Activated CD4-positive, alpha-beta memory T cell treated with anti-CD3 and anti-CD28 coated beads, Interleukin-2, amount 10 ng/mL, durations not matched to agents 7 days and 5 days (primary cell): ENCODE measurements at regions not wholly inside any gene's neighbourhood (a gene's known extent, or its start where the extent isn't known, plus 50 kb on each side); places are given as distances from the start of the nearest gene placed in this dataset.
"Not testable (repeated sequence)": the region's sequence is repeated elsewhere in the genome, so short reads cannot be mapped to it uniquely, and the experiment has no call there.

Experiments used
- CTCF ChIA-PET: fragments of 350-600 bp; sonication (Branson Sonifier 250); formaldehyde crosslinking; loops from one replicate; lab custom pipeline; 2021; ENCODE audit warnings: antibody characterized with exemption, inconsistent platforms; lab: Charles Lee
- POLR2A ChIA-PET: fragments of 350-600 bp; sonication (Branson Sonifier 250); formaldehyde crosslinking; loops from one replicate; lab custom pipeline; 2021; ENCODE audit warnings: antibody characterized with exemption; lab: Charles Lee
- DNase-seq: peaks from one replicate; pipeline ENCODE4 v3.0.0-alpha.2; 2020
- H3K27ac Mint-ChIP-seq: one replicate; pipeline ENCODE4 v1.8.0; 2021; ENCODE audit warnings: mild to moderate bottlenecking, mixed read lengths
- H3K27me3 Mint-ChIP-seq: one replicate; pipeline ENCODE4 v1.8.0; 2021; ENCODE audit warnings: mixed read lengths
- H3K36me3 Mint-ChIP-seq: one replicate; pipeline ENCODE4 v1.8.0; 2021; ENCODE audit warnings: low read depth, mixed read lengths
- H3K4me1 Mint-ChIP-seq: one replicate; pipeline ENCODE4 v1.8.0; 2021; ENCODE audit warnings: mixed read lengths
- H3K4me3 Mint-ChIP-seq: one replicate; pipeline ENCODE4 v1.8.0; 2021; ENCODE audit warnings: mild to moderate bottlenecking, mixed read lengths
- H3K9me3 Mint-ChIP-seq: one replicate; pipeline ENCODE4 v1.8.0; 2021; ENCODE audit warnings: mixed read lengths

GRCh38 chr3:195669310-195669709 is 51.5 kb upstream of the MUC20 start:
- H3K4me3 Mint-ChIP-seq, POLR2A ChIA-PET: not testable (repeated sequence)

GRCh38 chr3:195668131-195668766 is 52.5 kb upstream of the MUC20 start:
- H3K4me3 Mint-ChIP-seq, POLR2A ChIA-PET, H3K27ac Mint-ChIP-seq, H3K27me3 Mint-ChIP-seq, H3K9me3 Mint-ChIP-seq, CTCF ChIA-PET, H3K4me1 Mint-ChIP-seq, DNase-seq: not testable (repeated sequence)
- peaks cover 18% of the 10 kb centered on the region for H3K36me3 Mint-ChIP-seq

More at GRCh38 chr3:195669310-195669709, 51.5 kb upstream of the MUC20 start:
- H3K27me3 Mint-ChIP-seq, H3K9me3 Mint-ChIP-seq, H3K27ac Mint-ChIP-seq, CTCF ChIA-PET, H3K4me1 Mint-ChIP-seq: not testable (repeated sequence)
- DNase-seq: peak; percentile 36
- H3K36me3 Mint-ChIP-seq: peaks cover 17% of the 10 kb centered on the region

- H3K9me3 Mint-ChIP-seq, H3K27me3 Mint-ChIP-seq, CTCF ChIA-PET, H3K4me1 Mint-ChIP-seq, DNase-seq, H3K4me3 Mint-ChIP-seq, POLR2A ChIA-PET, H3K27ac Mint-ChIP-seq: not testable (repeated sequence)
- peaks cover 11% of the 10 kb centered on the region for H3K36me3 Mint-ChIP-seq
Measured at GRCh38 chr3:195665311-195665710, 55.5 kb upstream of the MUC20 start.

GRCh38 chr3:195664131-195664530 is 56.6 kb upstream of the MUC20 start:
- H3K27ac Mint-ChIP-seq, H3K27me3 Mint-ChIP-seq, POLR2A ChIA-PET, H3K4me3 Mint-ChIP-seq, H3K9me3 Mint-ChIP-seq, CTCF ChIA-PET, H3K4me1 Mint-ChIP-seq, DNase-seq: not testable (repeated sequence)
- H3K36me3 Mint-ChIP-seq: peaks cover 11% of the 10 kb centered on the region

- CTCF ChIA-PET, POLR2A ChIA-PET: not testable (repeated sequence)
- H3K4me3 Mint-ChIP-seq: peak overlapping the region; percentile 54
Measured at GRCh38 chr3:195659136-195659533, 61.6 kb upstream of the MUC20 start.

GRCh38 chr3:195658381-195659135 is 62.2 kb upstream of the MUC20 start:
- DNase-seq, POLR2A ChIA-PET, H3K9me3 Mint-ChIP-seq, H3K27me3 Mint-ChIP-seq, H3K4me1 Mint-ChIP-seq, CTCF ChIA-PET, H3K27ac Mint-ChIP-seq, H3K36me3 Mint-ChIP-seq: not testable (repeated sequence)
- H3K4me3 Mint-ChIP-seq: peak overlapping the region; percentile 54

More at GRCh38 chr3:195659136-195659533, 61.6 kb upstream of the MUC20 start:
- H3K4me1 Mint-ChIP-seq, H3K36me3 Mint-ChIP-seq, H3K9me3 Mint-ChIP-seq, H3K27me3 Mint-ChIP-seq, H3K27ac Mint-ChIP-seq, DNase-seq: not testable (repeated sequence)

GRCh38 chr3:195657475-195658372 is 63.1 kb upstream of the MUC20 start:
- H3K27me3 Mint-ChIP-seq, CTCF ChIA-PET, H3K4me1 Mint-ChIP-seq, H3K36me3 Mint-ChIP-seq, POLR2A ChIA-PET, H3K9me3 Mint-ChIP-seq: not testable (repeated sequence)
- Mint-ChIP-seq H3K4me3 (peak overlapping the region; percentile 79), H3K27ac (peak overlapping the region; percentile 63)
- DNase-seq: peak; percentile 90

GRCh38 chr3:195656091-195656490 is 64.7 kb upstream of the MUC20 start:
- DNase-seq, H3K36me3 Mint-ChIP-seq, H3K27me3 Mint-ChIP-seq, H3K9me3 Mint-ChIP-seq, POLR2A ChIA-PET, H3K27ac Mint-ChIP-seq, H3K4me1 Mint-ChIP-seq, CTCF ChIA-PET, H3K4me3 Mint-ChIP-seq: not testable (repeated sequence)

GRCh38 chr3:195654746-195655145 is 66.0 kb upstream of the MUC20 start:
- H3K36me3 Mint-ChIP-seq, CTCF ChIA-PET, H3K27ac Mint-ChIP-seq, H3K9me3 Mint-ChIP-seq, DNase-seq, H3K27me3 Mint-ChIP-seq, POLR2A ChIA-PET, H3K4me3 Mint-ChIP-seq, H3K4me1 Mint-ChIP-seq: not testable (repeated sequence)

- H3K4me3 Mint-ChIP-seq, H3K27ac Mint-ChIP-seq, H3K4me1 Mint-ChIP-seq, DNase-seq, H3K27me3 Mint-ChIP-seq, POLR2A ChIA-PET, H3K9me3 Mint-ChIP-seq, H3K36me3 Mint-ChIP-seq, CTCF ChIA-PET: not testable (repeated sequence)
Measured at GRCh38 chr3:195654138-195654537, 66.6 kb upstream of the MUC20 start.

- H3K9me3 Mint-ChIP-seq, H3K27me3 Mint-ChIP-seq, CTCF ChIA-PET, DNase-seq, H3K4me3 Mint-ChIP-seq, POLR2A ChIA-PET, H3K36me3 Mint-ChIP-seq, H3K27ac Mint-ChIP-seq, H3K4me1 Mint-ChIP-seq: not testable (repeated sequence)
Measured at GRCh38 chr3:195653641-195654040, 67.1 kb upstream of the MUC20 start.

- DNase-seq, POLR2A ChIA-PET, H3K27me3 Mint-ChIP-seq: not testable (repeated sequence)
Measured at GRCh38 chr3:195647912-195648702, 64.4 kb upstream of the APOD start.

GRCh38 chr3:195645872-195646271 is 62.1 kb upstream of the APOD start:
- H3K36me3 Mint-ChIP-seq, H3K27ac Mint-ChIP-seq, H3K27me3 Mint-ChIP-seq, POLR2A ChIA-PET, H3K4me1 Mint-ChIP-seq, DNase-seq, H3K9me3 Mint-ChIP-seq, H3K4me3 Mint-ChIP-seq, CTCF ChIA-PET: not testable (repeated sequence)

More at GRCh38 chr3:195647912-195648702, 64.4 kb upstream of the APOD start:
- H3K36me3 Mint-ChIP-seq, CTCF ChIA-PET, H3K4me3 Mint-ChIP-seq, H3K9me3 Mint-ChIP-seq, H3K4me1 Mint-ChIP-seq, H3K27ac Mint-ChIP-seq: not testable (repeated sequence)
